NCI-H748 (cell line): ENCODE measurements at regions not wholly inside any gene's neighbourhood (a gene's known extent, or its start where the extent isn't known, plus 50 kb on each side); places are given as distances from the start of the nearest gene placed in this dataset.

Experiments
- DNase-seq: peaks from one replicate; lab custom pipeline; 2025; ENCODE audit not compliant: unreplicated experiment; lab: John Stamatoyannopoulos, UW

- no peak for DNase-seq
Measured at GRCh38 chr3:117534138-117534537, 824.6 kb downstream of the TUSC7 start.

GRCh38 chr3:117536006-117536405 is 826.4 kb downstream of the TUSC7 start:
- DNase-seq, result no peak

GRCh38 chr3:117537949-117538348 is 828.4 kb downstream of the TUSC7 start:
- no peak for DNase-seq

- no peak for DNase-seq
Measured at GRCh38 chr3:117539729-117540128, 830.1 kb downstream of the TUSC7 start.

- no peak for DNase-seq
Measured at GRCh38 chr3:117540597-117540996, 831.0 kb downstream of the TUSC7 start.

- DNase-seq, result no peak
Measured at GRCh38 chr3:117541721-117542120, 832.1 kb downstream of the TUSC7 start.

- DNase-seq, result no peak
Measured at GRCh38 chr3:117543521-117543920, 833.9 kb downstream of the TUSC7 start.

- no peak for DNase-seq
Measured at GRCh38 chr3:117545484-117545883, 835.9 kb downstream of the TUSC7 start.

- no peak for DNase-seq
Measured at GRCh38 chr3:117547956-117548550, 838.5 kb downstream of the TUSC7 start.

- no peak for DNase-seq
Measured at GRCh38 chr3:117548600-117548999, 839.0 kb downstream of the TUSC7 start.

GRCh38 chr3:117549716-117550115 is 840.1 kb downstream of the TUSC7 start:
- no peak for DNase-seq

GRCh38 chr3:117550766-117551165 is 841.2 kb downstream of the TUSC7 start:
- DNase-seq, result no peak

GRCh38 chr3:117553461-117553860 is 843.9 kb downstream of the TUSC7 start:
- DNase-seq, result no peak

GRCh38 chr3:117556646-117557407 is 847.2 kb downstream of the TUSC7 start:
- peak; percentile 25 for DNase-seq

- DNase-seq, result peak; percentile 88
Measured at GRCh38 chr3:117557464-117558090, 848.0 kb downstream of the TUSC7 start.

- no peak for DNase-seq
Measured at GRCh38 chr3:117558681-117559080, 849.1 kb downstream of the TUSC7 start.

- peak; percentile 5 for DNase-seq
Measured at GRCh38 chr3:117562000-117562399, 852.4 kb downstream of the TUSC7 start.

GRCh38 chr3:117563063-117563462 is 853.5 kb downstream of the TUSC7 start:
- DNase-seq, result no peak

- DNase-seq, result no peak
Measured at GRCh38 chr3:117565777-117566176, 856.2 kb downstream of the TUSC7 start.

- DNase-seq, result no peak
Measured at GRCh38 chr3:117566926-117567325, 857.3 kb downstream of the TUSC7 start.

GRCh38 chr3:117567382-117567781 is 857.8 kb downstream of the TUSC7 start:
- DNase-seq, result no peak

GRCh38 chr3:117567906-117568305 is 858.3 kb downstream of the TUSC7 start:
- no peak for DNase-seq
